Endothelial cell of umbilical vein (primary cell): ENCODE measurements at regions not wholly inside any gene's neighbourhood (a gene's known extent, or its start where the extent isn't known, plus 50 kb on each side); places are given as distances from the start of the nearest gene placed in this dataset. TPM values are rescaled to one million over a fixed set of nuclear protein-coding genes. Genes with fewer than 3 reads are reported as not detected.

Experiments used
- BruUV-seq: library from RNA; stranded (reverse); fragments of 400-500 nt; replicated peaks from 2 replicates; lab custom pipeline; 2021; lab: Mats Ljungman, UMichigan
- CTCF ChIA-PET: fragments of 300-600, 350-600 bp; sonication (Branson Sonifier 250); formaldehyde crosslinking; loops from one replicate; lab custom pipeline; 2021; ENCODE audit warnings: antibody characterized with exemption, inconsistent platforms; lab: Charles Lee
- POLR2A ChIA-PET: fragments of 300-600, 350-600 bp; sonication (Branson Sonifier 250); formaldehyde crosslinking; loops from one replicate; lab custom pipeline; 2021; ENCODE audit warnings: antibody characterized with exemption, inconsistent platforms; lab: Charles Lee
- DNase-seq: peaks from one replicate; pipeline ENCODE4 v3.0.0-alpha.2; 2011; ENCODE audit warnings: low read depth, low spot score
- FAIRE-seq: peaks from 2 replicates; lab custom pipeline; 2011; peaks lifted over from hg19 to GRCh38; lab: Jason Lieb, UNC
- H2AFZ ChIP-seq: 2 replicates; pipeline ENCODE4 v1.6.0; 2012; ENCODE audit warnings: low read depth, low read length, control low read depth, inconsistent platforms
- H3K27ac ChIP-seq: 2 replicates; pipeline ENCODE4 v1.5.1; 2011; ENCODE audit warnings: low read depth, mild to moderate bottlenecking, control low read depth, low read length, moderate library complexity; ENCODE audit not compliant: insufficient read depth
- H3K27me3 ChIP-seq, 2 experiments: 2 replicates each; pipeline versions ENCODE4 v1.6.0 to v1.6.1; 2011; ENCODE audit warnings: low read length in 2 of 2, mixed read lengths in 1 of 2; ENCODE audit not compliant: control insufficient read depth in 2 of 2, insufficient read depth in 2 of 2
- H3K36me3 ChIP-seq, 2 experiments: 2 replicates in 1 of 2; 3 replicates in 1 of 2; pipeline ENCODE4 v1.5.1; 2011; ENCODE audit warnings: low read length in 2 of 2, mild to moderate bottlenecking in 1 of 2, moderate library complexity in 1 of 2; ENCODE audit not compliant: control insufficient read depth in 2 of 2, insufficient read depth in 2 of 2; ENCODE audit errors: extremely low read depth in 1 of 2
- H3K4me1 ChIP-seq: 3 replicates; pipeline ENCODE4 v1.5.1; 2011; ENCODE audit warnings: mild to moderate bottlenecking, low read length; ENCODE audit not compliant: control insufficient read depth, insufficient read depth; ENCODE audit errors: extremely low read depth
- H3K4me2 ChIP-seq: 2 replicates; pipeline ENCODE4 v1.6.1; 2011; ENCODE audit warnings: low read length, control low read depth, mixed read lengths; ENCODE audit not compliant: insufficient read depth
- H3K4me3 ChIP-seq, 3 experiments: fragments of 200-600 bp in 1 of 3; sonication (generic), shearing (Covaris generic) in 1 of 3; replicated peaks in 1 of 3; 2 replicates each; pipeline ENCODE4 v1.5.1; 2011 to 2016; ENCODE audit warnings: control low read depth in 3 of 3, low read length in 3 of 3, mild to moderate bottlenecking in 2 of 3, inconsistent platforms in 1 of 3, low read depth in 1 of 3, moderate library complexity in 1 of 3; ENCODE audit not compliant: insufficient read depth in 1 of 3
- H3K79me2 ChIP-seq: 2 replicates; pipeline ENCODE4 v1.6.0; 2012; ENCODE audit warnings: low read length, inconsistent platforms; ENCODE audit not compliant: control insufficient read depth, insufficient read depth
- H3K9ac ChIP-seq: replicated peaks from 2 replicates; pipeline ENCODE3; 2011; ENCODE audit warnings: low read length, control low read depth; ENCODE audit not compliant: insufficient read depth; ENCODE audit errors: extremely low read depth
- H3K9me1 ChIP-seq: replicated peaks from 3 replicates; pipeline ENCODE4 v1.6.0; 2011; ENCODE audit warnings: mild to moderate bottlenecking, low read length; ENCODE audit not compliant: control insufficient read depth, insufficient read depth; ENCODE audit errors: extremely low read depth
- H3K9me3 ChIP-seq: replicated peaks from 2 replicates; pipeline ENCODE4 v1.5.1; 2012; ENCODE audit warnings: low read length, inconsistent platforms; ENCODE audit not compliant: control insufficient read depth, insufficient read depth
- H4K20me1 ChIP-seq: replicated peaks from 2 replicates; pipeline ENCODE3; 2011; ENCODE audit warnings: mild to moderate bottlenecking, low read length; ENCODE audit not compliant: control insufficient read depth, insufficient read depth; ENCODE audit errors: extremely low read depth
- CTCF ChIP-seq, 2 donors: IDR thresholded peaks; 1 replicate in 1 of 2; 2 replicates in 1 of 2; pipeline ENCODE4 v1.5.1; 2011; ENCODE audit warnings: low read length in 2 of 2, mild to moderate bottlenecking in 2 of 2, moderate library complexity in 2 of 2, control low read depth in 1 of 2, inconsistent platforms in 1 of 2, low read depth in 1 of 2; ENCODE audit not compliant: insufficient read depth in 1 of 2; ENCODE audit errors: extremely low read depth in 1 of 2
- EZH2 ChIP-seq: IDR thresholded peaks from 2 replicates; pipeline ENCODE4 v1.6.1; 2012; ENCODE audit warnings: borderline replicate concordance, low read depth, mild to moderate bottlenecking, moderate library complexity, low read length, inconsistent platforms; ENCODE audit not compliant: severe bottlenecking
- FOS ChIP-seq: IDR thresholded peaks from 2 replicates; pipeline ENCODE4 v1.6.1; 2011; ENCODE audit warnings: mild to moderate bottlenecking, low read length, moderate library complexity, borderline replicate concordance; ENCODE audit not compliant: insufficient read depth
- GATA2 ChIP-seq: IDR thresholded peaks from 2 replicates; pipeline ENCODE4 v1.7.0; 2011; ENCODE audit warnings: low read depth, mild to moderate bottlenecking, moderate library complexity, mixed read lengths, low read length; ENCODE audit not compliant: insufficient read length, insufficient read depth
- JUN ChIP-seq: IDR thresholded peaks from 2 replicates; pipeline ENCODE4 v1.6.1; 2011; ENCODE audit warnings: borderline replicate concordance, low read depth; ENCODE audit not compliant: insufficient read length, insufficient read depth
- MAX ChIP-seq: IDR thresholded peaks from 2 replicates; pipeline ENCODE4 v1.6.1; 2011; ENCODE audit not compliant: insufficient read depth, insufficient read length
- MYC ChIP-seq: IDR thresholded peaks from one replicate; pipeline ENCODE4 v1.6.1; 2011; ENCODE audit warnings: mild to moderate bottlenecking, low read depth, low read length
- POLR2A ChIP-seq: IDR thresholded peaks from 2 replicates; pipeline ENCODE4 v1.6.1; 2012; ENCODE audit warnings: low read depth, mild to moderate bottlenecking, control low read depth, low read length
- POLR2AphosphoS5 ChIP-seq: IDR thresholded peaks from 2 replicates; pipeline ENCODE4 v1.6.1; 2012; ENCODE audit warnings: low read depth, mild to moderate bottlenecking, control low read depth, low read length, moderate library complexity; ENCODE audit not compliant: insufficient read depth
- dilution Hi-C: fragments of 300-500 bp; cut with MboI; formaldehyde crosslinking; loops from one replicate; pipeline ENCODE4 v1.15.0; 2019; ENCODE audit warnings: low sequenced_read_pairs; ENCODE audit not compliant: extremely low pct_ligation_motif_present
- intact Hi-C: fragments of 100-400 bp; cut with micrococcal nuclease; formaldehyde crosslinking; loops from one replicate; pipeline ENCODE4 v1.10.0; 2022
- microRNA-seq: library from miRNA; unstranded; fragments of <30 nt; microRNA quantifications from one replicate; pipeline ENCODE4 v1.2.0, GENCODE V29; 2021; ENCODE audit warnings: borderline number of aligned reads, borderline replicate concordance
- small RNA-seq: library from RNA; depleted of rRNA; stranded (forward); fragments of <200 nt; gene quantifications from one replicate; pipeline ENCODE3, GENCODE V24; 2012; ENCODE audit warnings: low replicate concordance, low read depth; ENCODE audit not compliant: insufficient read depth, insufficient read length

GRCh38 chr10:20343036-20343435 lies 526.8 kb downstream of the PLXDC2 start:
- FAIRE-seq, result no peak
- ChIA-PET CTCF (no interaction called here), POLR2A (no interaction called here)
- TF ChIP-seq MAX (no peak), POLR2A (no peak), POLR2AphosphoS5 (no peak), CTCF (IDR thresholded peaks at IDR 0.05; ENCODE audit: extremely low read depth in 1 of 2, insufficient read depth in 1 of 2, low read depth in 1 of 2, low read length in 2 of 2) (no peak), FOS (no peak), GATA2 (no peak), JUN (no peak), EZH2 (no peak), MYC (no peak)
- Histone ChIP-seq H3K36me3 (no peaks in the 10 kb centered on the region), H3K9me3 (no peaks in the 10 kb centered on the region), H4K20me1 (no peaks in the 10 kb centered on the region), H3K4me2 (no peak overlapping the region), H3K4me3 (no peak overlapping the region), H3K9me1 (no peaks in the 10 kb centered on the region), H2AFZ (no peak overlapping the region), H3K27me3 (no peaks in the 10 kb centered on the region), H3K27ac (no peak overlapping the region), H3K4me1 (no peaks in the 10 kb centered on the region), H3K9ac (no peak overlapping the region), H3K79me2 (no peaks in the 10 kb centered on the region)
- DNase-seq, result no peak
- intact Hi-C loops, result no loop called here
- no TSS peak for BruUV-seq
- dilution Hi-C loops, result no loop called here

Small RNA genes in the stretch of these regions (microRNA-seq; reads per million reads assigned to microRNA genes)
- gene MIR4675, result not detected

Small RNA genes in the stretch of these regions (small RNA-seq; reads per million reads assigned to genes)
- gene AL590032.1 (not detected), gene MIR4675 (not detected)
